ENCODE measurements at regions not wholly inside any gene's neighbourhood (a gene's known extent, or its start where the extent isn't known, plus 50 kb on each side); places are given as distances from the start of the nearest gene placed in this dataset.

GRCh38 chr6:14455876-14456648, 338.5 kb downstream of the CD83 start:
- no peak overlapping the region for H3K27ac ChIP-seq (ENCODE audit: low read depth, low read length)
- no peaks in the 10 kb centered on the region for H3K36me3 ChIP-seq (ENCODE audit: insufficient read depth, low read length)
- 0 out of 2 replicates have a peak, but pooled peaks cover 6% of the 10 kb centered on the region for H3K4me1 ChIP-seq (ENCODE audit: insufficient read depth, low read length)
- 82% methylated on average over 4 of the region's 8 CpGs for WGBS
- H3K9me3 ChIP-seq (ENCODE audit: insufficient read depth, low read depth, low read length) = no peaks in the 10 kb centered on the region
- H3K9ac ChIP-seq (ENCODE audit: low read depth, low read length) = no peak overlapping the region
- H3K4me3 ChIP-seq (ENCODE audit: low read length) = no peak overlapping the region
- no peaks in the 10 kb centered on the region for H3K27me3 ChIP-seq (ENCODE audit: insufficient read depth, low read length)

DNA sequence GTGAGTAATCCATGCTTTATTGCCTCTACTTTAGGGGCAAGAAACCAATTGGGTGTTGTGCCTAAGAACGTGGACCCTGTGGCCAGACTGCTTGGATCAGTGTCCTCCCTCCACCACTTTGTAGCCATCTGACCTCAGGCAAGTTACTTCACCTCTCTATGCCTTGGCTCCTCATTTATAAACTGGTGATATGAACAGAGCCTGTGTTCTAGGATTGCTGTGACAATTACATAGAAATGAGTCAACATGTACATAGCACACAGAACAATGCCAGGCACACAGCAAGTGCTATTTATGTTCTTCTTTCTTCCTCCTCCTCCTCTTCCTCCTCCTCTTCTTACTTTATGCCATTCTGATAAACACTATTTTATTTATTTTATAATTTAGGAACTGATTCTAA, 339.4 kb downstream of the CD83 start:
- Histone ChIP-seq H3K4me1 (ENCODE audit: insufficient read depth, low read length) (0 out of 2 replicates have a peak, but pooled peaks cover 6% of the 10 kb centered on the region), H3K9me3 (ENCODE audit: insufficient read depth, low read depth, low read length) (no peaks in the 10 kb centered on the region), H3K36me3 (ENCODE audit: insufficient read depth, low read length) (no peaks in the 10 kb centered on the region), H3K9ac (ENCODE audit: low read depth, low read length) (no peak overlapping the region), H3K27me3 (ENCODE audit: insufficient read depth, low read length) (no peaks in the 10 kb centered on the region), H3K4me3 (ENCODE audit: low read length) (no peak overlapping the region), H3K27ac (ENCODE audit: low read depth, low read length) (no peak overlapping the region)
- 92% methylated on average over 1 of the region's 1 CpG for WGBS

DNA sequence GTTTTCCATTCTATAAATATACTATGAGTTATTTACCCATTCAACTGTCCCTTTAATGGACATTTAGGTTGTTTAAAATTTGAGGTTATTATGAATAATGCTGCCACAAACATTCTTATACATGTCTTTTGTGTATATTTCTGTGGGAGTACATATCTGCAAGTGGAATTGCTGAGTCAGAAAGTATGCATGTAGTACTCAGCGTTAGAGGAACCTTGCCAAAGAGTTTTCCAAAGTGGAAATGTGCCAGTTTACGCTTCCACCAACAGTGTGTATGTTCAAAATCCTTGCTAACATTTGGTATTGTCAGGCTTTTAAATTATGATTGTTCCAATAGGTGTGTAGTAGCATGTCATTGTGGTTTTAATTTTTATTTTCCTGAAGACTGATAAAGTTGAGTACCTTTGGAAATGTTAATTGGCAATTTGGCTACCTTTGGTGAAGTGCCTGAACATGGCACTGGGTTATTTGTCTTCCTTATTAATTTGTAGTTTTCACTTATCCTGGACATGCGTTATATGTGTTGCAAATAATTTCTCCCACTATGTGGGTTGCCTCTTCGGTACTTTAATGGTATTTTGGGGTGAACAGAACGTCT, 341.2 kb downstream of the CD83 start:
- Histone ChIP-seq H3K9me3 (ENCODE audit: insufficient read depth, low read depth, low read length) (no peaks in the 10 kb centered on the region), H3K4me1 (ENCODE audit: insufficient read depth, low read length) (0 out of 2 replicates have a peak, but pooled peaks cover 6% of the 10 kb centered on the region), H3K27ac (ENCODE audit: low read depth, low read length) (no peak overlapping the region), H3K36me3 (ENCODE audit: insufficient read depth, low read length) (no peaks in the 10 kb centered on the region), H3K9ac (ENCODE audit: low read depth, low read length) (no peak overlapping the region), H3K27me3 (ENCODE audit: insufficient read depth, low read length) (no peaks in the 10 kb centered on the region), H3K4me3 (ENCODE audit: low read length) (no peak overlapping the region)
- WGBS = 98% methylated on average over 4 of the region's 5 CpGs

DNA sequence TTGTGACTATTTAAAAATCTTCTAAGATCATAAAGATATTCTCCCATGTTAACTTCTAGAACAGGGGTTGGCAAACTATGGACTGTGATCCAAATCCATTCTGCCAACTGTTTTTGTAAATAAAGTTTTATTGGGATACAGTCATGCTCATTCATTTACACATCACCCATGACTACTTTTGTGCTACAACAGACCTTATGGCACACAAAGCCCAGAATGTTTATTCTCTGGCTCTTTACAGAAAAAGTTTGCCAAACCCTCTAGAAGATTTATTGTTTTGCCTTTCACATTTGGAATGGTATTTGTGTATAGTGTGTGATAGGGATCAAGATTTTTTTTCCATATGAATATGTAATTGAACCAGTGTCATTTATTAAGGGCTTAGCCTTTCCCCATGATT, 341.7 kb downstream of the CD83 start:
- Histone ChIP-seq H3K27me3 (ENCODE audit: insufficient read depth, low read length) (no peaks in the 10 kb centered on the region), H3K9me3 (ENCODE audit: insufficient read depth, low read depth, low read length) (no peaks in the 10 kb centered on the region), H3K36me3 (ENCODE audit: insufficient read depth, low read length) (no peaks in the 10 kb centered on the region), H3K4me1 (ENCODE audit: insufficient read depth, low read length) (0 out of 2 replicates have a peak, but pooled peaks cover 6% of the 10 kb centered on the region), H3K27ac (ENCODE audit: low read depth, low read length) (no peak overlapping the region), H3K9ac (ENCODE audit: low read depth, low read length) (no peak overlapping the region), H3K4me3 (ENCODE audit: low read length) (no peak overlapping the region)

GRCh38 chr6:14460556-14460955, 343.0 kb downstream of the CD83 start:
- Histone ChIP-seq H3K27me3 (ENCODE audit: insufficient read depth, low read length) (no peaks in the 10 kb centered on the region), H3K4me1 (ENCODE audit: insufficient read depth, low read length) (0 out of 2 replicates have a peak, but pooled peaks cover 6% of the 10 kb centered on the region), H3K4me3 (ENCODE audit: low read length) (no peak overlapping the region), H3K27ac (ENCODE audit: low read depth, low read length) (no peak overlapping the region), H3K9ac (ENCODE audit: low read depth, low read length) (no peak overlapping the region), H3K9me3 (ENCODE audit: insufficient read depth, low read depth, low read length) (peaks cover 4% of the 10 kb centered on the region; the same call in 1 of the 2 replicates), H3K36me3 (ENCODE audit: insufficient read depth, low read length) (no peaks in the 10 kb centered on the region)

GRCh38 chr6:14462135-14462534, 344.6 kb downstream of the CD83 start:
- H3K27ac ChIP-seq (ENCODE audit: low read depth, low read length) = no peak overlapping the region
- no peaks in the 10 kb centered on the region for H3K4me1 ChIP-seq (ENCODE audit: insufficient read depth, low read length)
- H3K4me3 ChIP-seq (ENCODE audit: low read length) = no peak overlapping the region
- no peaks in the 10 kb centered on the region for H3K36me3 ChIP-seq (ENCODE audit: insufficient read depth, low read length)
- 94% methylated on average over 2 of the region's 3 CpGs for WGBS
- H3K9me3 ChIP-seq (ENCODE audit: insufficient read depth, low read depth, low read length) = peaks cover 4% of the 10 kb centered on the region; the same call in 1 of the 2 replicates
- no peaks in the 10 kb centered on the region for H3K27me3 ChIP-seq (ENCODE audit: insufficient read depth, low read length)
- H3K9ac ChIP-seq (ENCODE audit: low read depth, low read length) = no peak overlapping the region

DNA sequence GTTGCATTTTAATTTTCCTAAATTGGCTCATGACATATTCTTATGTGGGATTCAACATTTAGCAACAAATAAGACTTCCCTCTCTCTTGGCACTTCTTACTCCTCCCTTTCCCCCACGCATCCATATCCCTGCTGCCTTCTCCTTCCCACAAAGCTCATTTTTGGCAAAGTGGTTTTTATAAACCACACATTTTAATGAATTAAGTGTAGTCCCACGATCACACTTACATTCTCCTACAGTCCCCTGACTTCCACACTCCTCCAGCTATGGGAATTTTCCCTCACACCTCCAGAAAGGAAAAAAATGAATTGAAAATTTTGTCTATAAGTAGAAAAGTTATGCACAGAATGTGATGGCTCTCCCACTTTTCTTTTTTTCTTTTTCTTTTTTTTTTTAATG, 345.0 kb downstream of the CD83 start:
- H3K4me1 ChIP-seq (ENCODE audit: insufficient read depth, low read length) = no peaks in the 10 kb centered on the region

DNA sequence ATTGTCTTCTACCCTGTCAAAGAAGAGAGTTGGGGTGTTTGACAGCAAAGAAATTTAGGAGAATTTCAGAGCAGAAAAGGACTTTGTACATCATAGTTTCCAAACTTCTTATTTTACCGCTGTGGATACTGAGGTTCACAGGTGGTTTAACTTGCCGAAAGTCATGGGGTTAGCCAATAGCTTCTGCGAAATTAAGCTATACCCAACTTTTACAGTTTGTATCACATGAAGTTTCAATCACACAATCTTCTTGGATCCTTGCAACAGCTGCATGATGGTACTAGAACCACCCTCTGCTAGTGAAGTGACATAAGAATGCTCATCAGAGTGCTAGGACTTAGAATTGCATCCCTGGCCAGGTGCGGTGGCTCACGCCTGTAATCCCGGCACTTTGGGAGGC, 345.5 kb downstream of the CD83 start:
- Histone ChIP-seq H3K4me1 (ENCODE audit: insufficient read depth, low read length) (no peaks in the 10 kb centered on the region), H3K9me3 (ENCODE audit: insufficient read depth, low read depth, low read length) (peaks cover 4% of the 10 kb centered on the region; the same call in 1 of the 2 replicates), H3K27ac (ENCODE audit: low read depth, low read length) (no peak overlapping the region), H3K27me3 (ENCODE audit: insufficient read depth, low read length) (no peaks in the 10 kb centered on the region), H3K36me3 (ENCODE audit: insufficient read depth, low read length) (no peaks in the 10 kb centered on the region), H3K9ac (ENCODE audit: low read depth, low read length) (no peak overlapping the region), H3K4me3 (ENCODE audit: low read length) (no peak overlapping the region)
- WGBS = 98% methylated on average over 6 of the region's 6 CpGs

More for the DNA sequence above, 345.0 kb downstream of the CD83 start:
- no peaks in the 10 kb centered on the region for H3K36me3 ChIP-seq (ENCODE audit: insufficient read depth, low read length)
- H3K27ac ChIP-seq (ENCODE audit: low read depth, low read length) = no peak overlapping the region
- 90% methylated on average over 2 of the region's 2 CpGs for WGBS
- H3K9me3 ChIP-seq (ENCODE audit: insufficient read depth, low read depth, low read length) = peaks cover 4% of the 10 kb centered on the region; the same call in 1 of the 2 replicates
- no peaks in the 10 kb centered on the region for H3K27me3 ChIP-seq (ENCODE audit: insufficient read depth, low read length)
- H3K9ac ChIP-seq (ENCODE audit: low read depth, low read length) = no peak overlapping the region
- H3K4me3 ChIP-seq (ENCODE audit: low read length) = no peak overlapping the region

GRCh38 chr6:14464055-14464454, 346.5 kb downstream of the CD83 start:
- Histone ChIP-seq H3K9me3 (ENCODE audit: insufficient read depth, low read depth, low read length) (peaks cover 4% of the 10 kb centered on the region; the same call in 1 of the 2 replicates), H3K27me3 (ENCODE audit: insufficient read depth, low read length) (no peaks in the 10 kb centered on the region), H3K4me3 (ENCODE audit: low read length) (no peak overlapping the region), H3K9ac (ENCODE audit: low read depth, low read length) (no peak overlapping the region), H3K36me3 (ENCODE audit: insufficient read depth, low read length) (no peaks in the 10 kb centered on the region), H3K27ac (ENCODE audit: low read depth, low read length) (no peak overlapping the region), H3K4me1 (ENCODE audit: insufficient read depth, low read length) (no peaks in the 10 kb centered on the region)
- 86% methylated on average over 5 of the region's 5 CpGs for WGBS

DNA sequence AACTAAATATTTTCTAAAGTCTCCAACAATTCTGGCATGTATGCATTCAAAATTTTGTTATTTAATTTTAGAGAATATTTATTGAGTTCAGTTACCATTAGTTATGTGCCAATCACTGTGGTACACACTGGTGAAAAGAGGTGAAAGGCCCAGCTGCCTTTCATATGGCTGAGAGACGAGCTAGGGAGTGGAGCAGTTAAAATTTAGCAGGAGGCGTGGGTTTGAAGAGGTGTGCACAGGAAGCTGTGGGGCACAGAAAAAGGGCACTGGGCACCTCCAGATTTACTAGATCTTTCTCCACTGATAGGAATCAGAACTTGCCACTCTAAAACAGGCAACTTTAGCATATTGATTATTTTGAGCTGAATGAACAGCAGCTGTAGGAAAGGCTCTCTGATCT, 347.1 kb downstream of the CD83 start:
- Histone ChIP-seq H3K27ac (ENCODE audit: low read depth, low read length) (no peak overlapping the region), H3K27me3 (ENCODE audit: insufficient read depth, low read length) (no peaks in the 10 kb centered on the region), H3K9me3 (ENCODE audit: insufficient read depth, low read depth, low read length) (peaks cover 4% of the 10 kb centered on the region; the same call in 1 of the 2 replicates), H3K4me3 (ENCODE audit: low read length) (no peak overlapping the region), H3K36me3 (ENCODE audit: insufficient read depth, low read length) (no peaks in the 10 kb centered on the region), H3K9ac (ENCODE audit: low read depth, low read length) (no peak overlapping the region), H3K4me1 (ENCODE audit: insufficient read depth, low read length) (no peaks in the 10 kb centered on the region)
- 91% methylated on average over 2 of the region's 2 CpGs for WGBS

DNA sequence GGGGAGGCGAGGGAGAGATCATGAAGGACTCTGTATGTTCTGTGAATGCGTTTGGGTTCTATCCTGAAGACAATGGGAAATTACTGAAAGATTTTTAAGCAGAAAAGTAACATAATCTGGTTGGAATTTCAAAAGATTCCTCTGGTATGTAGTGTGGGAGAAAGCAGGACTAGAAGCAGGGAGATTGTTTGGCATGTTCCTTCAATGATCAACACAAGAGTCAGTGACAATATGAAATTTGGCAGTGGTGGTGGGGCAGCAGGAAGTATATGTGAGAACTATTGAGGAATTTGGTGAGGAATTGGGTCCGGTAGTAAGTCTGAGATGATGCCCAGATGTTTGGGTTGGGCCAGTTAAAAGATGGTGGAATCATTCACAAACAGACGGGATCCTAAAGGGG, 348.7 kb downstream of the CD83 start:
- 96% methylated on average over 4 of the region's 4 CpGs for WGBS
- Histone ChIP-seq H3K36me3 (ENCODE audit: insufficient read depth, low read length) (no peaks in the 10 kb centered on the region), H3K9me3 (ENCODE audit: insufficient read depth, low read depth, low read length) (peaks cover 4% of the 10 kb centered on the region; the same call in 1 of the 2 replicates), H3K9ac (ENCODE audit: low read depth, low read length) (no peak overlapping the region), H3K4me1 (ENCODE audit: insufficient read depth, low read length) (no peaks in the 10 kb centered on the region), H3K4me3 (ENCODE audit: low read length) (no peak overlapping the region), H3K27ac (ENCODE audit: low read depth, low read length) (no peak overlapping the region), H3K27me3 (ENCODE audit: insufficient read depth, low read length) (no peaks in the 10 kb centered on the region)
